HepG2 (cell line): ENCODE measurements at regions not wholly inside any gene's neighbourhood (a gene's known extent, or its start where the extent isn't known, plus 50 kb on each side); places are given as distances from the start of the nearest gene placed in this dataset.

Experiments used
- GATA4 ChIP-seq: sonication (generic); IDR thresholded peaks from 2 replicates; pipeline ENCODE4 v1.6.1; 2016; ENCODE audit warnings: antibody characterized with exemption, low read depth, borderline replicate concordance
- HMG20A ChIP-seq: IDR thresholded peaks from 2 replicates; pipeline ENCODE4 v1.6.1; 2016; ENCODE audit warnings: borderline replicate concordance
- NR2C2 ChIP-seq: sonication (generic); formaldehyde crosslinking; IDR thresholded peaks from 2 replicates; pipeline ENCODE4 v1.4.0; 2020; ENCODE audit warnings: missing genetic modification reagents, mild to moderate bottlenecking, moderate library complexity, borderline replicate concordance
- POLR2AphosphoS5 ChIP-seq: IDR thresholded peaks from 2 replicates; pipeline ENCODE4 v1.6.1; 2012; ENCODE audit warnings: low read depth, low read length
- ZNF24 ChIP-seq: fragments of 450-650 bp; IDR thresholded peaks from 2 replicates; pipeline ENCODE4 v1.6.1; 2017; ENCODE audit warnings: antibody characterized with exemption, mild to moderate bottlenecking
- ZNF672 ChIP-seq: sonication (generic); formaldehyde crosslinking; IDR thresholded peaks from 2 replicates; pipeline ENCODE4 v1.8.1; 2022; ENCODE audit warnings: missing genetic modification reagents
- TF ChIP-seq, protein P1 (sequence below): sonication (generic); formaldehyde crosslinking; IDR thresholded peaks from 2 replicates; pipeline ENCODE4 v1.4.0; 2020; ENCODE audit warnings: mild to moderate bottlenecking, missing genetic modification reagents
- TF ChIP-seq, protein P2 (sequence below): sonication (generic); formaldehyde crosslinking; IDR thresholded peaks from 2 replicates; pipeline ENCODE4 v1.5.0; 2020; ENCODE audit warnings: mild to moderate bottlenecking, missing genetic modification reagents, moderate library complexity

DNA sequence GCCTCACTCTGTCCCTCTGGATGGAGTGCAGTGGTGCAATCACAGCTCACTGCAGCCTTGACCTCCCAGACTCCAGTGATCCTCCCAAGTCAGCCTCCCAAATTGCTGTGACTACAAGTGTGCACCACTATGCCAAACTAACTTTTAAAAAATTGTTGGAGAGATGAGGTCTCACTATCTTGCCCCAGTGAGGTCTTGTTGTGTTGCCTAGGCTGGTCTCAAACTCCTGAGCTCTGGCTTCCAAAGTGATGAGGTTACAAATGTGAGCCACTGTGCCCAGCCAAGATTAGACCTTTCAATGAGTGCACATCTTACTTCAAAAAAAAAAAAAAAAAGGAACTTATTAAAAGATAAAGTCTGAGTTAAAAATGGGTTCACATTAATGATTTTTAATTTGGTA lies 1838.1 kb upstream of the DEFB115 start:
- TF ChIP-seq NR2C2: no peak
- TF ChIP-seq, protein P1, sequence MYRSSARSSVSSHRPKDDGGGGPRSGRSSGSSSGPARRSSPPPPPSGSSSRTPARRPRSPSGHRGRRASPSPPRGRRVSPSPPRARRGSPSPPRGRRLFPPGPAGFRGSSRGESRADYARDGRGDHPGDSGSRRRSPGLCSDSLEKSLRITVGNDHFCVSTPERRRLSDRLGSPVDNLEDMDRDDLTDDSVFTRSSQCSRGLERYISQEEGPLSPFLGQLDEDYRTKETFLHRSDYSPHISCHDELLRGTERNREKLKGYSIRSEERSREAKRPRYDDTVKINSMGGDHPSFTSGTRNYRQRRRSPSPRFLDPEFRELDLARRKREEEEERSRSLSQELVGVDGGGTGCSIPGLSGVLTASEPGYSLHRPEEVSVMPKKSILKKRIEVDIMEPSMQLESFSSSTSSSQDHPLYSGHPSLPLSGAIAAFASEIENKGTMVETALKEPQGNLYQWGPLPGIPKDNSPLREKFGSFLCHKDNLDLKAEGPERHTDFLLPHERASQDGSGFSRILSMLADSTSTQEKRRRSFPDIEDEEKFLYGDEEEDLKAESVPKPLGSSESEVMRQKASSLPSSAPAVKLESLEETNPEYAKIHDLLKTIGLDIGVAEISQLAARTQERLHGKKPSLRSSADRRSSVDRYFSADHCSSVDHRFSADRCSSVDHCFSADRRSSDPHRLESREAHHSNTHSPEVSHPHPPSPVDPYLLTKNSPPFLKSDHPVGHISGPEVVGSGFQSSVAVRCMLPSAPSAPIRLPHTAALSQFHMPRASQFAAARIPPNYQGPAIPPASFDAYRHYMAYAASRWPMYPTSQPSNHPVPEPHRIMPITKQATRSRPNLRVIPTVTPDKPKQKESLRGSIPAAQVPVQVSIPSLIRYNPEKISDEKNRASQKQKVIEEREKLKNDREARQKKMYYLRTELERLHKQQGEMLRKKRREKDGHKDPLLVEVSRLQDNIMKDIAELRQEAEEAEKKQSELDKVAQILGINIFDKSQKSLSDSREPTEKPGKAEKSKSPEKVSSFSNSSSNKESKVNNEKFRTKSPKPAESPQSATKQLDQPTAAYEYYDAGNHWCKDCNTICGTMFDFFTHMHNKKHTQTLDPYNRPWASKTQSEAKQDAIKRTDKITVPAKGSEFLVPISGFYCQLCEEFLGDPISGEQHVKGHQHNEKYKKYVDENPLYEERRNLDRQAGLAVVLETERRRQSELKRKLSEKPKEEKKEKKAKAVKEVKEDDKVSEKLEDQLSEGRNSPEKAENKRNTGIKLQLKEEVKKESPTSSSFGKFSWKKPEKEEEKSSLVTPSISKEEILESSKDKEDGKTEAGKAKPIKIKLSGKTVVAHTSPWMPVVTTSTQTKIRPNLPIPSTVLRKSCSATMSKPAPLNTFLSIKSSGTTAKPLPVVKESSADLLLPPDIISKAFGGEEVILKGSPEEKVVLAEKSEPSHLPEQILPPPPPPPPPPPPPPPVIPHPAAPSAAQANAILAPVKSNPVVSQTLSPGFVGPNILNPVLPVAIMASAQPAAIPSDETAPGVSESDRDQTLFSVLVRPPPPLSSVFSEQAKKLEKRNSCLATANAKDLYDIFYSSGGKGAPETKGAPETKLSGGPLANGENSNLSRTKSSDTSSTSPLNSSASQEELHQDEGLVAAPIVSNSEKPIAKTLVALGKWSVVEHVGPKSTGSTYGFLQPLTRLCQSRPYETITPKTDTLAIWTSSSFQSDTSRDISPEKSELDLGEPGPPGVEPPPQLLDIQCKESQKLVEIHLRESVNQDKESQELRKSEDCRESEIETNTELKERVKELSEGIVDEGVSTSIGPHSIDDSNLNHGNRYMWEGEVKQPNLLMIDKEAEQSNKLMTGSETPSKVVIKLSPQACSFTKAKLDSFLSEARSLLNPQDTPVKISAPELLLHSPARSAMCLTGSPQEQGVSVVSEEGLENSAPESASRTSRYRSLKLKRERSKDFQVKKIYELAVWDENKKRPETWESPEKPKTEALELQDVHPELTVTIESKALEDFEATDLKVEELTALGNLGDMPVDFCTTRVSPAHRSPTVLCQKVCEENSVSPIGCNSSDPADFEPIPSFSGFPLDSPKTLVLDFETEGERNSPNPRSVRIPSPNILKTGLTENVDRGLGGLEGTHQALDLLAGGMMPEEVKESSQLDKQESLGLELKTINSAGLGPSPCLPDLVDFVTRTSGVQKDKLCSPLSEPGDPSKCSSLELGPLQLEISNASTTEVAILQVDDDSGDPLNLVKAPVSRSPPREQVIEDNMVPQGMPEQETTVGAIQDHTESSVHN (CRISPR knock-in tag): no peak
- TF ChIP-seq ZNF672 (CRISPR knock-in tag): no peak
- no peak for TF ChIP-seq HMG20A (CRISPR knock-in tag)
- TF ChIP-seq, protein P2, sequence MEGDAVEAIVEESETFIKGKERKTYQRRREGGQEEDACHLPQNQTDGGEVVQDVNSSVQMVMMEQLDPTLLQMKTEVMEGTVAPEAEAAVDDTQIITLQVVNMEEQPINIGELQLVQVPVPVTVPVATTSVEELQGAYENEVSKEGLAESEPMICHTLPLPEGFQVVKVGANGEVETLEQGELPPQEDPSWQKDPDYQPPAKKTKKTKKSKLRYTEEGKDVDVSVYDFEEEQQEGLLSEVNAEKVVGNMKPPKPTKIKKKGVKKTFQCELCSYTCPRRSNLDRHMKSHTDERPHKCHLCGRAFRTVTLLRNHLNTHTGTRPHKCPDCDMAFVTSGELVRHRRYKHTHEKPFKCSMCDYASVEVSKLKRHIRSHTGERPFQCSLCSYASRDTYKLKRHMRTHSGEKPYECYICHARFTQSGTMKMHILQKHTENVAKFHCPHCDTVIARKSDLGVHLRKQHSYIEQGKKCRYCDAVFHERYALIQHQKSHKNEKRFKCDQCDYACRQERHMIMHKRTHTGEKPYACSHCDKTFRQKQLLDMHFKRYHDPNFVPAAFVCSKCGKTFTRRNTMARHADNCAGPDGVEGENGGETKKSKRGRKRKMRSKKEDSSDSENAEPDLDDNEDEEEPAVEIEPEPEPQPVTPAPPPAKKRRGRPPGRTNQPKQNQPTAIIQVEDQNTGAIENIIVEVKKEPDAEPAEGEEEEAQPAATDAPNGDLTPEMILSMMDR (CRISPR knock-in tag): no peak
- no peak for TF ChIP-seq ZNF24
- no peak for TF ChIP-seq POLR2AphosphoS5
- no peak for TF ChIP-seq GATA4
